Pulmonary artery endothelial cell (primary cell): ENCODE measurements at regions not wholly inside any gene's neighbourhood (a gene's known extent, or its start where the extent isn't known, plus 50 kb on each side); places are given as distances from the start of the nearest gene placed in this dataset.
"Not testable (repeated sequence)": the region's sequence is repeated elsewhere in the genome, so short reads cannot be mapped to it uniquely, and the experiment has no call there.

Source experiments
- DNase-seq: peaks from one replicate; pipeline ENCODE4 v3.0.0-alpha.2; 2011; ENCODE audit warnings: low read depth, low spot score

DNA sequence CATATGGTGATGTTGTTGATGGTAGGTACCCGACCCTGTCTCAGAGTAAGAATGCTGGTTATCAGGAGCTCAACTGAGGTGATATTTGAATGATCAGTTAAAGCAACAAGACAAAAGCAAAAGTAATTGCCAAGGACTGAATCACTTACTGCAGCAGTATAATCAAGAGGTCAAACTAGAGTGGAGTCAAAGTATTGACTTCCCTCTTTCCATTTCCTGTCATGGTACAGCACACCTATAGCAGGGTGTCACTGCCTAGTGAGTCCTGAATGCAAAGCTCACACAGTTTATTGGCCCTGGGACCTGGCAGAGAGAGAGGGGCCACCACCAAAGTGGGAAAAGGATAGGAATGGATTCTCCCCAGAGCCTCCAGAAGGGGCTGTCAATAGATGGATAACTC lies 886.1 kb upstream of the SORCS1 start:
- DNase-seq = no peak

DNA sequence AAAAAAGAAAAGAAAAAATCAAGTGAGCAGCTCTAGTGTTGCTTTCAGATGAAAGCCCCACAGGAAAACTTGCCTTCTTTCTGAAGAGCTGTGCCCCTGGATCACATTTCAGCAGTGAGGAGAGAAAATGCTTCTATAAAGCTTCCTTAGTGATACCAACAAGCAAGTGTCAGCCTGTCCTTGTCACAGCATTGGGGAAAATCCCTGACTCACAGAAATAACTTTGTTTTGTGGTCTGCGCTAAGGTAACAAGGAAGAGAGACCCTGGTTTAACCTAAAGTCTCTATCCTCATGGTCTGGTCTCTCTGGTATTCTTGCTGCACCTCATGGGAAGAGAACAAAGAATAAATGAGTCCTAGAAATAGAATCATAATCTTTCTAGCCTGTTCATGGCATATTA lies 885.2 kb upstream of the SORCS1 start:
- no peak for DNase-seq

DNA sequence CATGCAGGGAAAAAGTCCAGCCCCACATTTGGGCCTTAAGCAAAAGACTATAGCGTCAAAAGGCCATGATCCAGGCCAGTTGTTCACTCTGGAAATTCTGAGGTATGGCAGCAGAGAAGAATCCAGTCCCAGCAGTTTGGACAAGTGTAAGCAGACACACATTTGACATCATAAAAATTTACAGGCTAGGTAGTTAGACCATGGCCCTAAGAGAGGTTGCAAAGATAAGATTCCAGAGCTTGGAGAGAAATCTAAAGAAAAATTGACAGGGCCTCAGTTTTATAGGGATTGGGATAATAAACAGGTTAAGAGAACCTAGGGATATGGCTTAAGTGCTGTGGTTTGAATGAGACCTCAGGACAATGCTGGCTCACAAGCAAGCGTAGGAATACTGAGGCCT lies 884.4 kb upstream of the SORCS1 start:
- DNase-seq = no peak

DNA sequence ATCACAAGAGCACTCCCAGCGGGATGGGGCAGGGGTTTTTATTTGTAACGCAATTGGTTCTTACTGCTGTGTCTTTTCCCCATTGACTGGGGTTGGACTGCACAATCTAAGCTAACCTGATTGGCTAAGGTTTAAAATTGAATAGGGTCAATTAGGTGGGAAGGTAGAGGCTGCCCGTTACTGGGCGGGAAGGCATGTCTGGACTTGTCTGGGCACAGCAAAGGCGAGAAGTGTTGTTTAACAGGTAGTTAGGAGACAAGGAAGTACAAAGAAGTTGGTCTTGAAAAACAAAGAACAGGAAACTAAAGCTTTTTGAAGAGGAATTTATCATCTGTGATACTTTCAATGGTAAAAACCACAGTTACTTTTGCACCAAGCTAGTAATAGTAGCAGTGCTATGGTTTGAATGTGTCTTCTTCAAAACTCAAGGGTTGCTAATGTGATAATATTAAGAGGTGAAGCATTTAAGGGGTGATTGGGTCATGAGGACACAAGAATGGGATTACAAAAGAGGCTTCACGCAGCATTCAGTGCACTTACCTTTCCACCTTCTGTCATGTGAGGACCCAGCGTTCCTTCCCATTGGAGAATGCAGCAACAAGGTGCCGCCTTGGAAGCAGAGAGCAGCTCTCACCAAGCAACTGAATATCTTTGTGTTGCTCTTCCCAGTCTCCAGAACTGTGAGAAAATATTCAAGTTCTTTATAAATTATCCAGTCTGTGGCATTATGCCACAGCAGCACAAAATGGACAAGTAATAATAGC lies 875.5 kb upstream of the SORCS1 start:
- no peak for DNase-seq

- DNase-seq = no peak
These were observed 872.6 kb upstream of the SORCS1 start for GRCh38 chr10:108037061-108037460.

DNA sequence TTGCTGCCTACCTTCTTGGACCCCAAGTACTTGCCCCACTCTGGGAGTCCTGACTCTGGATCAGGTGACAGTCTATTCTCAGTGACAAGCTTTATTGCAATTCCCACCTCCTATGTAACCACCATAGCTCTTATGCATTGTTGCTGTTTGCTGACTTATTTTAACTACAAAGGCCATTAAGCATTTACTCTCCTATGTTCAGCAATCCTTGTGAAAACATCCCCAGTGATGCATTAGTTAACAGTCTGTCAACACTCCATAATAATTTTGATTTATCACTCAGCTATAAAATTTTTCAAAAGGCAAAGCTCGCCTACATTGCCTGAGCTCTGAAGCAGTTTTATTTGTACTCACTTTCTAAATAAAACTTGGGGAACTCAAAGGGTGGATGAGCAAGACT lies 871.8 kb upstream of the SORCS1 start:
- DNase-seq = no peak

- DNase-seq = no peak
These were observed 870.3 kb upstream of the SORCS1 start for GRCh38 chr10:108034829-108035228.

DNA sequence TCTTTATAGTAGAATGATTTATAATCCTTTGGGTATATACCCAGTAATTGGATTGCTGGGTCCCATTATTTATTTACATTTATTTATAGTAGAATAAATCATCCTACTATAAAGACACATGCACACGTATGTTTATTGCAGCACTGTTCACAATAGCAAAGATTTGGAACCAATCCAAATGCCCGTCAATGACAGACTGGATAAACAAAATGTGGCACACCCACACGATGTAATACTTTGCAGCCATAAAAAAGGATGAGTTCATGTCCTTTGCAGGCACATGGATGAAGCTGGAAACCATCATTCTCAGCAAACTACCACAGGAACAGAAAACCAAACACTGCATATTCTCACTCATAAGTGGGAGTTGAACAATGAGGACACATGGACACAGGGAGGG lies 869.0 kb upstream of the SORCS1 start:
- DNase-seq = not testable (repeated sequence)

GRCh38 chr10:108031505-108031904 lies 867.0 kb upstream of the SORCS1 start:
- no peak for DNase-seq

DNA sequence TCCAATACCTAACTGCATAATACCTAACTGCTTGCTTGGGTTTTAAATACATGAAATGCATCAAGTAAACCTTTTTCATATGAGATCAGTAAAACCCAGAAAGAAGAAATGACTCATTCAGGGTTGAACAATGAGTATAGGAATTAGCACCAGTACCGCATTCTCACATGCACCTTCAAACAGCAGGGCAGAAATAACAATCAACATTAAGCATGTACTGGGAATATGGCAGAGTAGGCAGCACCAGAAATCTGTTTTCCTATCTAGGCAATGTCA lies 850.3 kb upstream of the SORCS1 start:
- no peak for DNase-seq

- no peak for DNase-seq
These were observed 849.8 kb upstream of the SORCS1 start for GRCh38 chr10:108014145-108014901.

- no peak for DNase-seq
These were observed 841.1 kb upstream of the SORCS1 start for GRCh38 chr10:108005627-108006026.

DNA sequence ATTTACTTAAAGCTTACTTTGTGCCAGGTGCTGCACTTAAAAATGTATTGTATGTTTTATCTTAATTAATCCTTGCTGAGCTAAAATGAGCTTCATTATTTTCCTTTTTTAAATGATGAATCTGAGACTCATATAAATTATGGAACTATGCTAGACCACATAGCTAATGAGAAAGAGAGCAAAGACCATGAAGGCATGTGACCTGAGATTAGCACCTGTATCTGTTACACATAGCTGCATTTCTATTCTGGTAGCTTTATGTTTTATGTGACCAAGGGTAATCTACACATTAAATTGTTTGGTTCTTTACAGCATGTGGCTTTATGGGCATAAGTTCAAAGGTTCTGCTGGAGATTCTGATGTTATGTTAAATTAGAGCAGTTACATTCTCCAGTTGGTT lies 839.1 kb upstream of the SORCS1 start:
- DNase-seq = no peak

DNA sequence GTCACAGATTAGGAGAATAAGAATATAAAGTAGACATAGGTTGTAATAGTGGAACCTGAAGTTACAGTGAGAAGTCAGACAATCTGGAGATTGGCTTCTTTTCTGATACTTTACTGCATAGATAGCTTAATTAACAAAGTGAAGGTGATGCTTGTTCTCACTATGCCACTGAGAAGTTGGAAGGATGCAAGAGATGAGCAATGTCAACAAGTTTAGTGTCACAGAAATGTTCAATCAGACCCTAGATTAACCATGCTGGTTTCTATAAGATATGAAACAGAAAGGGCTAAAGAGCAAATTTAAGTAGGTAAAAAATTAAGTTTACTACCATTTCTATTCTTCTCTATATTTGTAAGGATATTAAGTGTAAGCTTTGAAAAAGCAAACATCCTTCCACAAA lies 838.6 kb upstream of the SORCS1 start:
- DNase-seq = no peak

DNA sequence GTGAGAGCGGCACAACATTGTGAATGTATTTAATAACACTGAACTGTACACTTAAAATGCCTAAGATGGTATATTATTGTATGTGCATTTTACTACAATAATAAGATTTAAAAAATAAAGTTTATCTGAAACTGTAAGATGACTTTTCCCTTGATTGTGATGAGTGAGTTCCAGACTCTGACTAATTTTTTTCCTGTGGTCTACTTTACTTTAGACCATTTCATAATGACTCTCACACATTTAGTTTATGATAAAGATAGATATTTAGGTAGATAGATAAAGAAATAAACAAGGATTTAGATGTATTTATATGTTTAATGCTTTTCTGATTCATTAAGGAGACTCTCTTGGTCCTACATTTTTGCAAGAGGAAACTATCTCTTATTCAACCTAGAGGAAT lies 835.9 kb upstream of the SORCS1 start:
- DNase-seq = no peak

DNA sequence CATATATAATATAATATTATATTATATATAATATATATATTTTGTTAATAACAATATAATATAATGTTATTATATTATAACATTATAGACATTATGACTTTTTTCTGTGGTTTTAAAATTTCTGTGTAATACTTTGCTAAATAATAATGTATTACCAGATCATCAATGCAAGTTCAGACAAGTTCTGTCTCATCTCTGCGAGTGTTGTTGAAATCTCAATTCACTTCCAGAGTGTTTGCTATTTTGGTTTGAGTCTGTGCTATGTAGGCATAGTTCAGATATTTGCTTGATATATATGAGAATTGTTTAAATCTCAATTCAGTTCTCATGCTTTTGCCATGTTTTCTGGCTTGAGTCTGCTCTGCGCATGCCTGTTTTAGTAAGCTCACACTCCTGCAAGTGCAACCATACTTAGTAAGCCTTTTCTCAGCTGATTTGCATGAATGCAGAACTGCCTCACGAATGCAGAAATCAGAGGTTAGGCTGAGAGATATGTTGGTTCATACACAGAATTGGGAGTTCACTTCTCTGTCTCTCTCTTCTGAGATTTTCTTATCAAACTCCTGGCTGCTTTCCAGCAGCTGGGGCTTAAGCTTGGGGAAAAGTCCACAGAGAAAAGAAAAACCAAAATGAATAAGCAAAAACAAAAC lies 830.2 kb upstream of the SORCS1 start:
- DNase-seq = no peak

- no peak for DNase-seq
These were observed 822.1 kb upstream of the SORCS1 start for GRCh38 chr10:107986571-107986970.

DNA sequence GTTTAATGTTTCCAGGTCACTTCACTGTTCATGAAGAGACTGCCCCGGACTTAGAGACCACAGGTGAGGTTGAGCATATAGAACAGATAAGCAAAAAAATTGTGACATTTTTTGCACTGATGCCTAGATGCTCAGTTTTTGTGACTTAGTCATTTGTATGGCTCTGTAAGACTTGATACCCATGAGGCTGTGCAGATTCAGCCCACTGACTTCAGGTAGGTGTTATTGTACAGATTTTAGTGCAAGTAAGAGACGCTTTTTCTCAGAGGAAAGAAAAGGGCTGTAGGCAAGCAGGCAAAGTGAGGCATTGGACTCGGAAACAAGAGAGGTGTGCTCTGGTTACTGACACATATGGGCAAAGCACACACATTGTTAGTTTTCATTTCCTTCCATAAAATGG lies 820.1 kb upstream of the SORCS1 start:
- DNase-seq = no peak

DNA sequence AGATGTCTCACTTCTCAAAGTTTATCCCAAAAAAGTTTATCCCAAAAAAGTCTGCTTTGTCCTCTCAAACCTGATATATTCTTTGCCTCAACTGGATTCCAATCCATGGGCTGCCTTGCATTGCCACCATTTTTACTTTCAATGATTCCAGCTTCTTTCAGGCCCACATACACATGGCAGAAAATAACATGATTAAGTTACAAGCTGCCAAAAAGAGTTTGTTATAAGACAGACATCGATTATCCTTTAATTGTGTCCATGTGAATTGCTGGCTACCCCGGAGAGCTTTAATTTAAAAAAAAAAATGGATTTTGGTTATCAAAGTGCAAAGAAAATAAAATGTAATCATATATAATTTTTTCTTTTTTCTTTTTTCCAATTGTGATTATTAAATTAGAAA lies 819.6 kb upstream of the SORCS1 start:
- no peak for DNase-seq

DNA sequence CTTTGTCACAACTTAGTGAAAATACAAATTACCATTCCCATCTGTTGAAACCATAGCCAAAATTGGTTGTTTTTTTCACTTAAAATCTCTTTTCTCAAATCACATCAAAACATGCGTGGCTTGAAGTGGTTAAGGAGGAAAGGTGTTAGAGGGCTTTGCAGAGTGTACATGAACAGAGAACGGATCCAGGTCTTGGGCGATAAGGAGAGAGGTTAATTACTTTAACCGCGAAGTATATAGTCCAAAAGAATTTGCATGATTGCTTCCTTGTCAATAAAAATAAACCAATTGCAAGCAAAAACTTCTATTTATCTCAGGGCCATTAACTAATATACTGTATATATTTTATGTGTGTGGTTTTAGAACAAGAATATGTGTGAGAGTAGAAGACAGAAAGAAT lies 813.9 kb upstream of the SORCS1 start:
- no peak for DNase-seq

- DNase-seq = no peak
These were observed 807.5 kb upstream of the SORCS1 start for GRCh38 chr10:107971973-107972372.

DNA sequence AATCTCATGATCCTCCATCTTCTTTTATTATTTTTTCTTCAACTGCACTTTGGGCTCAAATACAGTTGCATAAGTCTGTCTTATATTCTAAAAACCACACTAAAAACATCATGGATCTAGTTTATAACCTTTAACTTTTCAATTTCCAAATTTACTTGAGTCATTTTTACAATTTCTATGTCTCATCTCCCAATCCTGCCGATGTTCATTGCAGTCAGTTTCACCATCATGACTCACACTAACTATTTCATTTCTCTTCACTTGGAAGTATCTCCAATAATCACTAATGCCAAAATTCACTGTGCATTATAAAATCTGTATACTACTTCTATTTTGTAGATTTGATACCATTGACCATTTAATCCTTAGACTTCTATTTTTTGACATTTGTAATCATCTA lies 806.9 kb upstream of the SORCS1 start:
- no peak for DNase-seq

GRCh38 chr10:107970512-107970911 lies 806.0 kb upstream of the SORCS1 start:
- DNase-seq = no peak
